Psoas muscle (tissue), 7 donors: ENCODE measurements at regions not wholly inside any gene's neighbourhood (a gene's known extent, or its start where the extent isn't known, plus 50 kb on each side); places are given as distances from the start of the nearest gene placed in this dataset.

Source experiments
- ATAC-seq, 4 donors: fragments of 200-7000 bp; cut with Tn5 transposase; one replicate each; pipeline ENCODE4 v1.9.1; 2020; ENCODE audit warnings: moderate library complexity in 3 of 4, mild to moderate bottlenecking in 2 of 4
- DNase-seq, 2 donors: peaks; one replicate each; pipeline ENCODE4 v3.0.0-alpha.2; 2020
- H3K27ac ChIP-seq: fragments of 200-600 bp; one replicate; pipeline ENCODE4 v1.8.0; 2022
- H3K27me3 ChIP-seq, 3 donors: fragments of 200-600 bp in 1 of 3; one replicate each; pipeline versions ENCODE4 v1.6.1 to v1.8.0; 2013 to 2022; ENCODE audit warnings: low read length in 2 of 3, mild to moderate bottlenecking in 2 of 3, moderate library complexity in 1 of 3; ENCODE audit not compliant: insufficient read depth in 3 of 3
- H3K36me3 ChIP-seq, 2 donors: fragments of 200-600 bp in 1 of 2; one replicate each; pipeline versions ENCODE4 v1.6.1 to v1.8.0; 2013 to 2022; ENCODE audit warnings: low read depth in 1 of 2, mild to moderate bottlenecking in 1 of 2, moderate library complexity in 1 of 2; ENCODE audit not compliant: insufficient read depth in 1 of 2
- H3K4me1 ChIP-seq: fragments of 200-600 bp; one replicate; pipeline ENCODE4 v1.8.0; 2022
- H3K4me3 ChIP-seq: fragments of 200-600 bp; one replicate; pipeline ENCODE4 v1.8.0; 2022; ENCODE audit warnings: mild to moderate bottlenecking
- H3K9me3 ChIP-seq: fragments of 200-600 bp; one replicate; pipeline ENCODE4 v1.8.0; 2022
- CTCF ChIP-seq: fragments of 200-600 bp; IDR thresholded peaks from one replicate; pipeline ENCODE4 v1.8.0; 2022; ENCODE audit warnings: antibody characterized with exemption
- WGBS, 3 donors: extraction: QIAGEN DNeasy Blood & Tissue Kit; methylation state at CpG; one replicate each; pipeline versions ENCODE4 v1.1.6 to v1.1.7; 2013; 5-methylcytosine and 5-hydroxymethylcytosine counted together
- intact Hi-C, 2 donors: fragments of 100-400 bp; cut with DNase I; formaldehyde crosslinking; loops; one replicate each; pipeline versions ENCODE4 v1.11.0 to v1.14.2; 2022
- donor health status: healthy with polysubstance abuse.
- donor health status: DM: no; HTN: no; CAD: no; lungs with moderate emphysema.
- donor health status: Bipolar disorder and iron deficiency.
- donor health status: healthy.
- donor health status: DM: yes; HTN: yes; CAD: no.
- donor health status: DM: no; HTN: no; CAD: no.
- donor health status: DM: yes; HTN: yes; CAD: no.

- TF ChIP-seq CTCF, result no peak
- Histone ChIP-seq H3K4me3 (no peak overlapping the region), H3K4me1 (no peaks in the 10 kb centered on the region), H3K9me3 (no peaks in the 10 kb centered on the region), H3K27me3 (no peaks in the 10 kb centered on the region), H3K27ac (no peak overlapping the region), H3K36me3 (no peaks in the 10 kb centered on the region)
- DNase-seq (no peak), ATAC-seq (no peak)
- WGBS, 3 donors, result 21 to 31% (median 22%) methylated on average over 1 of the region's 1 CpG
- intact Hi-C loops, result no loop called here
These were observed 1228.6 kb upstream of the SORCS1 start for GRCh38 chr10:108393089-108393488.

GRCh38 chr10:108392286-108392685 is 1227.8 kb upstream of the SORCS1 start:
- ATAC-seq, result no peak
- intact Hi-C loops, result no loop called here
- Histone ChIP-seq H3K4me1 (no peaks in the 10 kb centered on the region), H3K36me3 (no peaks in the 10 kb centered on the region), H3K9me3 (no peaks in the 10 kb centered on the region), H3K27me3 (no peaks in the 10 kb centered on the region), H3K27ac (no peak overlapping the region), H3K4me3 (no peak overlapping the region)
- WGBS, 3 donors, result 37 to 49% (median 47%) methylated on average over 1 of the region's 1 CpG
- no peak for DNase-seq
- TF ChIP-seq CTCF, result no peak

- 39 to 53% (median 44%) methylated on average over 1 of the region's 1 CpG for WGBS, 3 donors
- no peak for TF ChIP-seq CTCF
- H3K36me3 ChIP-seq, result no peaks in the 10 kb centered on the region
- intact Hi-C loops, result no loop called here
- ATAC-seq (no peak), DNase-seq (no peak)
- no peaks in the 10 kb centered on the region for H3K4me1 ChIP-seq
- H3K27me3 ChIP-seq, result no peaks in the 10 kb centered on the region
- no peak overlapping the region for H3K4me3 ChIP-seq
- H3K9me3 ChIP-seq, result no peaks in the 10 kb centered on the region
- no peak overlapping the region for H3K27ac ChIP-seq
These were observed 1224.2 kb upstream of the SORCS1 start for GRCh38 chr10:108388706-108389105.

GRCh38 chr10:108385963-108386362 is 1221.5 kb upstream of the SORCS1 start:
- no peak overlapping the region for H3K4me3 ChIP-seq
- intact Hi-C loops, result no loop called here
- no peaks in the 10 kb centered on the region for H3K9me3 ChIP-seq
- 83 to 85% (median 84%) methylated on average over 3 of the region's 3 CpGs for WGBS, 3 donors
- no peaks in the 10 kb centered on the region for H3K4me1 ChIP-seq
- DNase-seq (no peak), ATAC-seq (no peak)
- H3K27me3 ChIP-seq, result no peaks in the 10 kb centered on the region
- H3K36me3 ChIP-seq, result no peaks in the 10 kb centered on the region
- TF ChIP-seq CTCF, result no peak
- no peak overlapping the region for H3K27ac ChIP-seq

GRCh38 chr10:108384378-108384777 is 1219.9 kb upstream of the SORCS1 start:
- ATAC-seq (no peak), DNase-seq (no peak)
- no peaks in the 10 kb centered on the region for H3K4me1 ChIP-seq
- intact Hi-C loops, result no loop called here
- TF ChIP-seq CTCF, result no peak
- peaks cover 3% of the 10 kb centered on the region for H3K9me3 ChIP-seq
- no peaks in the 10 kb centered on the region for H3K27me3 ChIP-seq
- H3K36me3 ChIP-seq, result no peaks in the 10 kb centered on the region
- H3K4me3 ChIP-seq, result no peak overlapping the region
- H3K27ac ChIP-seq, result no peak overlapping the region
- 30 to 33% (median 30%) methylated on average over 1 of the region's 1 CpG for WGBS, 3 donors
